Esophagus muscularis mucosa (tissue), 4 donors: ENCODE measurements at regions not wholly inside any gene's neighbourhood (a gene's known extent, or its start where the extent isn't known, plus 50 kb on each side); places are given as distances from the start of the nearest gene placed in this dataset.

Source experiments
- EP300 ChIP-seq: sonication (generic); formaldehyde crosslinking; IDR thresholded peaks from one replicate; pipeline ENCODE4 v1.6.1; 2017; ENCODE audit warnings: antibody characterized with exemption
- POLR2A ChIP-seq: fragments of 450-650 bp; IDR thresholded peaks from one replicate; pipeline ENCODE4 v1.6.1; 2017; ENCODE audit warnings: antibody characterized with exemption, moderate library complexity, mild to moderate bottlenecking, low read depth
- POLR2AphosphoS5 ChIP-seq, 2 donors: sonication (generic); formaldehyde crosslinking; IDR thresholded peaks; one replicate each; pipeline ENCODE4 v1.6.1; 2017; ENCODE audit warnings: antibody characterized with exemption in 2 of 2
- TF ChIP-seq, protein P1 (sequence below), 3 experiments: fragments of 200-600 bp in 2 of 3; fragments of 450-650 bp in 1 of 3; sonication (generic) in 2 of 3; IDR thresholded peaks; one replicate each; pipeline ENCODE4 v1.5.1; 2017 to 2019; ENCODE audit warnings: antibody characterized with exemption in 3 of 3, mild to moderate bottlenecking in 2 of 3, moderate library complexity in 1 of 3

DNA sequence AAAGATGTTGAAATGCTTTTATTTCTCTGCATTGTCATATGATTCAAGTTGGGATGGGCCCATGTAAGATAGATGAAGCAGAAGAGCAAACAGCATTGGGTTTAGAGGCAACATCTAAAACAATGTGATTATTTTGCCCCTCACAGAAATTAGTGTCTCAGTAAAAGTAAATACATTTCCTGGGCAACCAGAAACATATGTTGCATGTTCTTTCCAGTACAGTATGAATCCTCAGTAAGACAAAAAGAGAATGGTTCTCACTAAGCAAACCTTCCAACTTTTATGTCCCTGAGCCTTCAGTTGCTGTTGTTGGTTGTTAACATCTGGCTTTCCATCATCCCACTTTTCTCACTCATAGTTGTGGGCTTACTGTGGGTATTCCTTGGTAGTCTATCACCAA lies 222.5 kb upstream of the PRPS1L1 start:
- TF ChIP-seq POLR2A (no peak), POLR2AphosphoS5 (IDR thresholded peaks at IDR 0.05) (no peak), EP300 (no peak)
- TF ChIP-seq, protein P1, sequence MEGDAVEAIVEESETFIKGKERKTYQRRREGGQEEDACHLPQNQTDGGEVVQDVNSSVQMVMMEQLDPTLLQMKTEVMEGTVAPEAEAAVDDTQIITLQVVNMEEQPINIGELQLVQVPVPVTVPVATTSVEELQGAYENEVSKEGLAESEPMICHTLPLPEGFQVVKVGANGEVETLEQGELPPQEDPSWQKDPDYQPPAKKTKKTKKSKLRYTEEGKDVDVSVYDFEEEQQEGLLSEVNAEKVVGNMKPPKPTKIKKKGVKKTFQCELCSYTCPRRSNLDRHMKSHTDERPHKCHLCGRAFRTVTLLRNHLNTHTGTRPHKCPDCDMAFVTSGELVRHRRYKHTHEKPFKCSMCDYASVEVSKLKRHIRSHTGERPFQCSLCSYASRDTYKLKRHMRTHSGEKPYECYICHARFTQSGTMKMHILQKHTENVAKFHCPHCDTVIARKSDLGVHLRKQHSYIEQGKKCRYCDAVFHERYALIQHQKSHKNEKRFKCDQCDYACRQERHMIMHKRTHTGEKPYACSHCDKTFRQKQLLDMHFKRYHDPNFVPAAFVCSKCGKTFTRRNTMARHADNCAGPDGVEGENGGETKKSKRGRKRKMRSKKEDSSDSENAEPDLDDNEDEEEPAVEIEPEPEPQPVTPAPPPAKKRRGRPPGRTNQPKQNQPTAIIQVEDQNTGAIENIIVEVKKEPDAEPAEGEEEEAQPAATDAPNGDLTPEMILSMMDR (IDR thresholded peaks at IDR 0.05): no peak
